Stimulated activated CD4-positive, alpha-beta T cell treated with anti-CD3 and anti-CD28 coated beads, Interleukin-2, amount 100 ng/mL, for 48 hours (primary cell): ENCODE measurements at regions not wholly inside any gene's neighbourhood (a gene's known extent, or its start where the extent isn't known, plus 50 kb on each side); places are given as distances from the start of the nearest gene placed in this dataset.

Experiments used
- DNase-seq, 2 donors: peaks; one replicate each; pipeline ENCODE4 v3.0.0-alpha.2; 2020

DNA sequence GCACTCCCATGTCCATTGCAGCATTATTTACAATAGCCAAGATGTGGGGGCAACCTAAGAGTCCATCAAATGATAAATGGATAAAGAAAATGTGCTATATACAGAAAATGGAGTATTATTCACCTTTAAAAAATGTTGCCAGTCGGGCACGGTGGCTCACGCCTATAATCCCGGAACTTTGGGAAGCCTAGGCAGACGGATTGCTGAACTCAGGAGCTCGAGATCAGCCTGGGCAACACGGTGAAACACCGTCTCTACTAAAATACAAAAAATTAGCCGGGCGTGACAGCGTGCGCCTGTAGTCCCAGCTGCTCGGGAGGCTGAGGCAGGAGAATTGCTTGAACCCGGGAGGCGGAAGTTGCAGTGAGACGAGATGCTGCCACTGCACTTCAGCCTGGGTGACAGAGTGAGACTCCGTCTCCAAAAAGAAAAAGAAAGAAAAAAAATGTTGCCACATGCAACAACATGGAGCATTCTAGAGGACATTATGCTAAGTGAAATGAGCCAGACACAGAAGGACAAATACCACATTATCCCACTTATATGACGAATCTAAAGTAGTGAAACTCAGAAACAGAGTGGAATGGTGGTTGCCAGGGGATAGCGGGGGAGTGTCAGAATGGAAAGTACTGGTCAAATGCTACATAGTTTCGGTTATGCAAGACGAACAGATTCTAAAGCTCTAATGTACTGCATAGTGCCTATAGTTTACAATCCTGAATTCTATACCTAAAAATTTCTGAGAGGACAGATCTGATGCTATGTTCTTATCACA lies 1385.6 kb upstream of the TMEFF2 start:
- DNase-seq = no peak

DNA sequence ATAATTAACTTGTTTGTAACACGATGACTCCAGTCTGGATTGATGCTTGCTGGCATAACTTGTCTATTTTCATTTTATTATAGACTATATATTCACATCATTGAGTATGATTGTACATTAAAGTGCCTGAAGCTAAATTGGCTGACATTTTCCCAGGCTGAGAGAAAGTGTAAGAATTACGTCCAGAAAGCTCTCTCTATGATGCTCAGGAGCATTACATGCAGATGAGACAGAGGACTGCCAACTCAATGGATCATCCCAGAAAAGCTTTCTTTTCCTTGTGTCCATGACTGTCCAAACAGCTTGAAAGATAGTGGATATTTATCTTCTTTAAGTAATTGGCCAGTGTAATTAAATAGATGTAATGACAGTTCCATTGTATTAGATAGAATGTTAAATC lies 1372.2 kb upstream of the TMEFF2 start:
- no peak for DNase-seq

DNA sequence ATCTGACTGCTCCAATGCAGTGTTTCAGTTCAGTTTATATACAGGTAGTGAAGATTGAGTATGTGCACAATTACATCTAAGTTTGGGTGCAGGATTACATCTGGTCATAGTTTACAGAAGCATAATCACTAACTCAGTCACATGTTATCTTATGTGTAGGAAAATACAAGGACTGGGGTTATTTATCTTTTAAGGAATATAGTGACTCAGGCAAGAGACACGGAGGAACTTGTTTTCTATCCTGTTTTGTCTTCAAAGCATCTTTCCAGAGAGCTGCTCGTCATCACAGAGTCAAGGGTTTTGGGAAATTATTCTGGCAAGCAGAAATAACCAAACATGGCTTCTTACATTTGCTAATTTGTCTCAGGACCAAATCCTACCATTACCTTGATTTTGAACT lies 1371.5 kb upstream of the TMEFF2 start:
- DNase-seq = no peak

DNA sequence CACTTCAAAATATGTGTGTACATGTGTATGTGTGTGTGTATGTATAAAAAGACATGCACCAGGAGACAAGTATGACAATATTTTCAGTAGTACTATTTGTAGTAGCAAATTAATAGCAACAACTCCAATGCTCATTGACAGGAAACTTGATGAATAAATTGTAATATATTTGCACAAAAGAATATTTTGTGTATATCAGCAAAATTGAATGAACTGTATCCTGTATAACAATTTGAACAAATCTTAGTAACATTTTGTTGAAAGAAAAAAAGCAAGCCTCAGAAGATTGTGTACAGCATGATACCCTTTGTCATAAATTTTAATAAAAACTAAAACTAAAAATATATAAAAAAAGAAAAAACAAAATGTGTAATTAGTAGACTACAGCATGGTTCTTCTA lies 1367.3 kb upstream of the TMEFF2 start:
- DNase-seq = no peak

DNA sequence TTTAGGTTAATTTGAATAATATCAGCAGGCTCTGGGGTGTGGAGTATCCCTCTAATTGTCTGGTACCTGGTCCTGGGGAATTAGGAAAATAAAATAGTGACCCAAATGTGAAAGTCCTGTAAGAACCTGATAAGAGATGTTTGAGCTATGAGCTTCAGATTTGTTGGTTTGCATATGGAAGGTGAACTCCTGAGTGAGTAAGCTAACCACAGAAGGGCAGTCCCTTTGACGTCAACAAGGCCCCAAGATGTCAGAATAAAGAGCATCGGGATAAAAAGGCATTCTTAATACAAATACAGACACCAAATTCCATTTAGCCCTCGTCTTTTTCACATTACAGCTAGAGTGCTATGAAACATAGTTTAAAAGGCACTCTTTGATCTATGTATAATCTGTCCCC lies 1366.3 kb upstream of the TMEFF2 start:
- DNase-seq = no peak

DNA sequence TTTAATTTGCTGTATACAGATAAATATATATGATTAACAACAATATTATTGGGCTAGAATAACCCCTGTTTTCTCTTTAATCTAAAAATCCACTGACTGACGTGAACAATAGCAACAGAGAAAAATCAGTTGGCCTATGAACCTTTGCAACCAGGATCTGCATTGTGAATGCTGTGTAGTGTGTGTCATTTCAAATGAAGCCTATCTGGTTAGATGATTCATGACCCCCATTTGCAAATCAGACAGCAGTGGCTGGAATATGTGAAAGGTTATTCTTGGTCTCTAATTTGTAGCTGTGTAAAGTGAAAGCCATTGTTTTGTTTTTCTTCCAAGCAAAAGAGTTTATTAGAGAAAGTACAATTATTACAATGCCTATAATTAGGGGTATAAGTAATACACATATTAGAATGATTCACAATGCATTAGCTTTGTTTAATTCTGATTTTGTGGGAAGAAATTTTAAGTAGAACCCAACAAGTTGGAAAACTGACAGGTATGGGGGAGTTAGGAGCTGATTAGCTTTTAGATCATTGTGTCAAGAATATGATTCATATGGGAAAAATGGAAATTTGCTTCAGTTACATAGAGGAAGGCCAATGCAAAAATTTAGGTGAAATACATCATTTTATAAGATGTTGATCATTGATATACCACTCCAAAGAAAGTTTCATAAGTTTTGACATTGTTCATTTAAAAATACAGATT lies 1362.2 kb upstream of the TMEFF2 start:
- DNase-seq = no peak

DNA sequence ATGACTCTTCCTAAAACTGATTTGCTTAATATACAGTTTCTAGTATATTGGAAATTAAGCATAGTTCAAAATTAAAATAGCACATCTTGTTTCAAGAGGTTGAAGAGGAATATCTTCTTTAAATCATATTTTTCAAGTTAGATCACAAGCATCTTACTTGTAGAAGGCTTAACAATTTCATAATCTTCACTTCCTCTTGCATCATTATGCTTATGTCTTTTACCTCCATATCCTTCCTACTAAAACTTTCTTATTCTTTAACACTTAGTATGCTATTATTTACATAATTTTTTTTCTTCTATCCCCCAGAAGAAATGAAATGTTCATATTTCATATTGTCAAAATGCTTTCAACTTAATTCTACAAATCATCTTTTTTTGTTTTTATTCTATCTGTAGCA lies 1354.9 kb upstream of the TMEFF2 start:
- no peak for DNase-seq

DNA sequence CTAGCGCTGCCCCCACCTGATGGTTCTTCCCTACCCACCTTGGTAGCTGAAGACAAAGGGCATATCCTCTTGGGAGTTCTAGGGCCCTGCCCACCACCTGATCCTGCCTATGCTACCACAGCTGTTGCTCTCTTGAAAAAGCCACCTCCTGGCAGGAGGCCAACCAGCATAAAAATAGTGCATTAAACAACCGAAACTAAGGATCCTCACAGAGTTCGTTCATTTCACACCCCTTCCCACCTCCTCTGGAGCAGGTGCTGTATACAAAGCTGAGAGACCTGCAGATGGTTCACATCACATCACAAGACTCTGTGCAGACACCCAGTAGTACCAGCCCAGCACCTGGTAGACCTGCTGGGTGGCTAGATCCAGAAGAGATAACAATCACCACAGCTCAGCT lies 1348.0 kb upstream of the TMEFF2 start:
- no peak for DNase-seq

DNA sequence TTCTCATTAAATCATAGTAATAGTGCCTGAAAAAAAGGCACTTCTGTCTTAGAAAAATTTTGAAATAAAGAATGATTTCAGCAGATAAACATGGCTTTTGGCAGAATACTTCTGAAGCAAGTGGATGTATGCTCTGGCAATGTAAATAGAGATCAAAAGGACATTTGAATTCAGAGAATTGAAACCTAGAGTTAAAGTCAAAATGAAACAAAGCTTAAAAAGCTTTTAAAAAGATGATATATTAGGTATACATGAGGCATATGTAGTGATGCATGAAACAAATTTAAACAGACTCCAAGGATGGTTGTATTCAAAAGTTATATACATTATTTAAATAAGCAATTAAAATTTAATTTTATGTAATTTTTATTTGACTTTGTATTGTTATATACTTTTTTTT lies 1344.5 kb upstream of the TMEFF2 start:
- no peak for DNase-seq

DNA sequence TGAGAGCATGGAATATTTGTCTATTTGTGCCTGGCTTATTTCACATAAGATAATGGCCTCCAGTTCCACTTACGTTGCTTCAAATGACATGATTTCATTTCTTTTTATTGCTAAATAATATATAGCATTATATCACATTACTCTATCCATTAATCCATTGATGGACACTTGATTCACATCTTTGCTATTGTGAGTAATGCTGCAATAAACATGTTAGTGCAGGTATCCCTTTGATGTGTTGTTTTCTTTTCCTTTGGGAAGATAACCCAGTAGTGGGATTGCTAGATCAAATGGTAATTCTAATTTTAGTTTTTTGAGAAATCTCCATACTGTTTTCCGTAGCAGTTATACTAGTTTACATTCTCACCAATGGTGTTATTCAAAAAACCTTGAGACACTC lies 1343.3 kb upstream of the TMEFF2 start:
- DNase-seq = no peak

DNA sequence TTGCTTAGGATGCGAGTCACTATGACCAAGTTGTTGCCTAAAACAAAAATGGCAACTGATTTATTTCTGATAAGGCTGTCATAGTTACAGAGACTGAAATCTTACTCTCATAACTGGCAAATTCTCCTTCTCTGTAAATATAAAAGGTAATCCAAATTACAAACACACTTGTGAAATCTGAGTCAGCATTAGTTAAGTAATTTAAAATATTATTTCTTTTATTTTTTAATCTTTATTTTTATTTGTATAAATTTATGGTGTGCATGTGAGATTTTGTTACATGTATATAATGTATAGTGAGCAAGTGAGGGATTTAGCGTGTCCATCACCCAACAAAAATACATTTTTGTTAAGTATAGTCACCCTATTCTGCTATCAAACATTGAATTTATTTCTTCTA lies 1342.8 kb upstream of the TMEFF2 start:
- DNase-seq = no peak

DNA sequence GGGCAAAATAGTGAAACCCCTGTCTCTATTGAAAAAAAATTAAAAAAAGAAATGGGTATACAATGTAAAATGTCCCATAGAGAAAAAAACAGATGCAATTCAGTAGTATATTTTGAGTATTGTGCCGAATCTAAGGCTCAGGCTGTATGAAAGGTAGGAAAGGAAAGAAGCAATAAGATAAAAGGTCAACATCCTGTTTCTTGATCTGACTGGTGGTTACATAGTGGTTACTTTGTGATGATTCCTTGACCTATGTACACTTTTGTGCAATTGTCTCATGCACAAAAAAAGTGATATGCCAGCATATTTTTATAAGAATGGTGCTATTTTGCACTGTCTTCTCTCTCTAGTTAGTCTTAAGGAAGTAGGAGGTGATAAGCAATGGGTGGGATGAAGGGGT lies 1333.7 kb upstream of the TMEFF2 start:
- DNase-seq = no peak

DNA sequence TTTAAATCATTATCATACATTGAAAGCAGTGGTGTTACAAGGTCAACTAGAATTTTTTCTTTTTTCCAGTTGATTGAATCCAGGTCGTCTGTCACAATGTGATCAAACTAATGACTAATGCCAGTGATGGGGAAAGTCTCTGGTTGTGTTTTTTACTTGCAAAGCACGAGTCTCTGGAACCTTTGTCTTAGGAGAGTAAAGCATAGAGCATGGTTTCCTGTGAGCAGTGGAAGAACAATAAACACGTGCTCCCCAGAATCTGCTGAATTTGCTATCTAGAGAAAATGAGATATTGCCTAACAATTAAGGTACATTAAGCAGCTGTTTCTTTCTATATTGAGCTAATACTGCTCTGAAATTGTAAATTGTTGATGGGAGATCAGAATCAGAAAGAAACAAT lies 1332.4 kb upstream of the TMEFF2 start:
- no peak for DNase-seq

DNA sequence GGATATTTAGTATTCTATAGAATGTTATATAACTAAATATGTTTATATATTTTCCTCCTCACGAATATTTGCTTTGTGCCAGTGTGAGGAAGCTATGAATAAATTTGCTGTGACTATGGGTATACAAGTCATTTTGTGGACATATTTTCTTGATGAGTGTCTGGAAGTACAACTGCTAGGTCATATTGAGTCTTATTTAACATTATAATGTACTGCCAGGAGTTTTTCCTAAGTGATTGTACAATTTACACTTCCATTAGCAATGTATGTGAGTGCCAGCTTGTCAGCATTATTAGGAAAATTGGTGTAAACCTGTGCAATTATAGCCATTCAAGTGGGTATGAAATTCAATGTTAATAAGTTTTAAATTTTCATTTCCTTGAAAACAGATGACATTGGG lies 1328.9 kb upstream of the TMEFF2 start:
- DNase-seq = no peak

DNA sequence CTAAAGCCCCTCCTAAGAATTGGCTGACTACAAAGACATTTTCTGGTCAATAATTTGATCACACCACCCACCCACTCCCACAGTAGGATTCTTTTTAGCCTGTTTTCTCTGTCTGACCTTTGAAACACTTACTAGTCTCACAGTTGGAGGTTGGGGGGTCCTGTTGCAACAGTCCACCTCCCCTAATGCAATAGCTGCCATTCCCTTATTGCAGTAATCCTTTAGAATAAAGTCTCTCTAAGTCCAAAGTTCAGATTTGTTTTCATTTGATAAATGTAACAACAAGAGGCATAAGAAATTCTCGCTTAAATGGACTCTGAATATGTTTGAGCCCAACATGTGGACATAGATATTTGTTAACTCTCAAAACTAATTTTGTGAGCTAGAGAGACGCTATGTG lies 1326.8 kb upstream of the TMEFF2 start:
- no peak for DNase-seq

DNA sequence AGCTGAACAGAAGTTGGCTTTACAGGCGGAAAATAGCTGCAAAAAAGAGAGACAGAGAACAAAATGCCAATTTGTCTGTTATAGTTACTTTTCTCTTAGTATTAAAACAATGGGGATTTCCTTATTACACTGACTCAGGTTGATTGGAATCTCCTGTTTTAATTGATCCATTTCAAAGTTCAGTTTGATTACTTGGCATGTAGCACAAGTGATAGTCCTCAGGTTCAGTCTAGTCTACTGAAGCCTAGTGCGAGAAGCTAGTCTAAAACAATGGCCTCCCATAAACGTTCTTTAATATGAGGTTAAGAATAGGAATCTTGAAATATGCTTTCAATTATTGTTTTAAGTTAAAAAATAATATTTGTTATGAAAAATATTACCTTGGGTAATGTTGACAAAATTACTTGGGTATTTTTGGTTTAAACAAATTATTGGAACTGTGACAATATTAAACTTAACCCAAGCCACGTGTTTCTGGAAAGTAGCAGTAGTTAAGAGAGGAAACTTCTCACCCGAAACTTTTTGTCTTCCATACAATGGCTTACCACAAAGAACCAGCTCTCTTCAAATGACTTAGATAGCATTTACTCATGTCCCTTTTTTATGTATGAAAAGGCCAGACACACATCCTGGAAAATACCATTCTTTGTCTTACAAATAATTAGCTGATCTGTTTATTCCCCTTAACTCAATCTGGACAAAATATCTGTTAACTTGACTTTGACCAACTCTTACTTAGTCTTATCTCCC lies 1326.2 kb upstream of the TMEFF2 start:
- DNase-seq = no peak

DNA sequence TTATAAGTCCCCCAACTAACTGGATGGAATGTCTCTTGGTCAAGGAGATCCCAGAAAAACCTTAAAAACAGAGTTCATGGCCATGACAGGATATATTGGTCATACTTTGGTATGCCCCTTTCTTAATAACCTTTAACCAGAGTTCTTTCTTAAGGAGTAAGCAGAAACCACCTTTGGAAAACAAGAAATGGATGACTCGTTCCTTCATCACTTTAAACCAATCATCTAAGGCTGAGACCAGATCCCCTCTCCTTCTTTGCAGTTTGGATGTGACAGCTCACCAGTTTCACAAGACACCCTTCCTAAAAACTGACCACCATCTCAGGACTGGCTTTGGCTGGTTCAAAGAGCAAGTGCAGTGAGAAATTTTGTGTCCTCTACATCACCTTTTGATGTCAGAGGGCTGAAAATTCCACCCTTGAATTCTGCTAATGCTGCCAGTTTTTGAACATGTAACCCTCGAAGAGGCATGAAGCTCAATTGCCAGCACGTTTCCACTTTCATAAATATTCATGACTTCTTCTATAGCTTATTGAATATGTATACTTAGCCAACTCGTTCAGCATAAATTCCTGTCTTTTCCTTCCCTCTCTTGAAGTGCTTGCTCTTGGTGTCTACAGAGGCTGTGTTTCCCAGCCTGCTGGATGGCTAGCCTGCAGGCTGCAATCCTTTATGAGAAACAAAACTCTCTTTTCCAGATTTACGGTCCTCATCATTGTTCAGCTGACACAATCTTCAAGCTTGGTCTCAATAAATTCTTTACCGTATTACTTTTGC lies 1323.5 kb upstream of the TMEFF2 start:
- no peak for DNase-seq

DNA sequence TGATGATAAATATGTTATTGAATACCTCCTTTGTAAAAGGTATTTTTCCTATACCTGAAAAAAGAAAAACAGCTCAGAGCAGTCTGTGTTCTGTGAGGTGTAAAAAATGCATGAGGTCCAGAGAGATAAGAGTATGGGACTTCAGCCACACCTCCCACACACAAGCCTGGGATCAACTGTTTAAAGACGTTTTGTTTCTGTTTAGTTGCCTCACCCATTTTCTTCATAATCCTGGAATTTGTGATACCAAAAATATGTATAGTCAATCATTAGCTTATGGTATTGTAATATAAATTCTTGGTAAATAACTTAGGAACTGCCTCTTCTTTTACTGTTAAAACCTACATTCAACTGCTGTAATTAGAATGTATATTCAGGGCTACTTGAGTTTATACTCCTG lies 1322.9 kb upstream of the TMEFF2 start:
- DNase-seq = no peak

DNA sequence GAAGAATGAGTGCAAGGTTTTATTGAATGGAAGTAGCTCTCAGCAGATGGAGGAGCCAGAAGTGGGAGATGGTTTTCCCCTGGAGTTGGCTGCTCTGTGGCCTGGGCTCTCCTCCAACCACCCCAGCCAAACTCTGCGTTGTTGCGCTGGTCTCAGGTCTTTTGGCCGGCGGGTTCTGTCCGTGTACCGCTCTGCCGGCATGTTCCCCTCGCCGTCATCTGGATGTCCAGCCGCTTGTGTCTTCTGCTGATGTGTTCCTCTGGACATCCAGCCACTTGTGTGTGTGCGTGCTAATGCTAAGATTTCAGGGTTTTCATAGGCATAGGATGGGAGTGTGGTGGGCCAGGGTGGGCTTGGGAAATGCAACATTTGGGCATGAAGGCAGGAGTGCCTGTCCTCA lies 1311.3 kb upstream of the TMEFF2 start:
- no peak for DNase-seq

DNA sequence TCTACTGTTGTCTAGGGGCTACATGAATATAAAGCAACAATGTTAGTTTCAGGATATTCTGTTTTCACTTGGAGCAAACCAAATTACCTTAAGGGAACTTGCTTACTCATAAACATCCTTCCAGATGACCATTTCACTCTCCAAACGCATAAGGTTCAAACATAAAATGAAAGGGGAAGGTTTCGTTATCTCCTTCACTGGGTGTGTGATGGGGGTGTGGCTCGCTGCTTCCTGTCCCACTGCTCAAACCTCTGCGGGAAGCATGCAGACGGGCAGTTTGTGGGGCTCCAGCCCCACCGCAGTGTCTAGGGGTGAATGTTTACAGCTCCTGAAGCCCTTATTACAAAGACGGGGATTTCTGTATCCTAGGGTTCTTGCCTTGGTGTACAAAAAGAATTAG lies 1310.9 kb upstream of the TMEFF2 start:
- no peak for DNase-seq

DNA sequence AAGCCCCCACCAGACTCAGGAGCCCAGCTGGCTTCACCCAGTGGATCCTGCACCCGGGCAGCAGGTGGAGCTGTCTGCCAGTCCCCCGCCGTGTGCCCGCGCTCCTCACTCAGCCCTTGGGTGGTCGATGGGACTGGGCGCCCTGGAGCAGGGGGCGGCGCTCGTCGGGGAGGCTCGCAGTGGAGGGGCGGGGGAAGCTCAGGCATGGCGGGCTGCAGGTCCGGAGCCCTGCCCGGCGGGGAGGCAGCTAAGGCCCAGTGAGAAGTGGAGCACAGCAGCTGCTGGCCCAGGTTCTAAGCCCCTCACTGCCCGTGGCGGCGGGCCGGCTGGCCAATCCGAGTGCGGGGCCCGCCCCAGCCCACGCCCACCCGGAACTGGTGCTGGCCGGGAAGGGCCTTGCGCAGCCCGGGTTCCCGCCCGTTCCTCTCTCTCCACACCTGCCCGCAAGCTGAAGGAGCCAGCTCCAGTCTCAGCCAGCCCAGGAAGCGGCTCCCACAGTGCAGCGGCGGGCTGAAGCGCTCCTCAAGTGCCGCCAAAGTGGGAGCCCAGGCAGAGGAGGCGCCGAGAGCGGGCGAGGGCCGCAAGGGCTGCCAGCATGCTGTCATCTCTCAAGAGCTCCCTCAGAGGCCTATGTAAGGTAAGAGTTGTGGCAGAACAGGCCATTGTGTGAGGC lies 1307.8 kb upstream of the TMEFF2 start:
- DNase-seq = no peak

DNA sequence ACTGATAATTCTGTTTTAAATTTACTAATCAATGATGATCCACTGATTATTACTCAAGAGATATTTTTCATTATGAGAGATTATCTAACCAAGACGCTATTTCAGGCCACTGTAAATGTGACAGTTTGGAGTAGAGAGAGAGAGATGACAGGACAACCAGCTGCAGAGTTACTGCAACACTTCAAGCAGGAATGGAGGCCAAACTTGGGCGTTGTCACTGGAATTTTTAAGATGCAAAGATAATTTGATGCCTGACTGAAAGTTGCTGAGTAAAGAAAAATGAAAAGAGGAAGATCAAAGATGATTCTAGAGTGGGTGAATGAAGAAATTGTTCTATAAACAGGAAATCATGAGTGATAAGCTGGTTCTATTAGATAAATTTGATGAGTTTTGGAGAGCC lies 1302.1 kb upstream of the TMEFF2 start:
- no peak for DNase-seq

DNA sequence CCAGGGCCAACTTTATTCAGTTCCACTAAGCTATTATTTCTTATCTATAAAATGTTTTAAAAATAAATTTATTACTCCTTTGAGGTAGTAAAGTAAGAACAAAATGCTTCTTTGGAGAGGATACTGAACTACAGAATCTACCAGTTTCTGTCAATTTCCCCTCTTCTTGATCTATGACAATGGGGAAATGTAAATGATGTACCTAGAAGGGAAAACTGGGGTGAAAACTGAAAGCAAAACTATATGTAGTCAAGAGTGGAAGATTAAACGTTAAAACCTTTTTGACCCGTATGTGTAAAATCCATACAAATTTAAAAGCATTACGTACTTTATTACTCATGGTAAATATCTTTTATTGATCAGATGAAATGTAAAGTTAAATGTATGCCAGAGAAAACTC lies 1287.8 kb upstream of the TMEFF2 start:
- DNase-seq = no peak
